HG03442 (cell line): ENCODE measurements at regions not wholly inside any gene's neighbourhood (a gene's known extent, or its start where the extent isn't known, plus 50 kb on each side); places are given as distances from the start of the nearest gene placed in this dataset.
"Not testable (repeated sequence)": the region's sequence is repeated elsewhere in the genome, so short reads cannot be mapped to it uniquely, and the experiment has no call there.

ENCODE experiments used
- ATAC-seq: cut with Tn5 transposase; IDR thresholded peaks from one replicate; pipeline ENCODE4 v1.9.1; 2021; ENCODE audit warnings: mild to moderate bottlenecking, moderate library complexity; ENCODE audit not compliant: unreplicated experiment

- ATAC-seq, result no peak
These were observed 1108.4 kb upstream of the TMEM132C start for GRCh38 chr12:127158385-127159061.

DNA sequence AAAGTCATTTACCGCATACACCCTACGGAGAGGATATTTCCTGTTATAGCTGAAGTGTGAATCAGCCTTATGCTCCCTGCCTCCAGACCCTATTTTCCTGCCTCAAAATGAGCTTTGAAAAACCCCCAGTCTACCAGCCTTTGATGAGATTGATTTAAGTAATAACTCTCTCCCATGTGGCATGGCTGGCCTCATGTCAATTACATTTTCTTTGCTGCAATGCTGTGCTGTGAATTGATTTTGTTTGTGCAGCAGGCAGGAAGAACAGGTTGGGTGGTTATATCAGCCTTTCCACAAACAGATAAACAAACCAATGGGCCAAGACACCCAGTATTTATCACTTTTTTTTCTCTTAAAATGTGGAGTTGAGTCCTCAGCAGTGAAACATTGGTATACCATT lies 1105.5 kb upstream of the TMEM132C start:
- ATAC-seq, result no peak

GRCh38 chr12:127162307-127162706 lies 1104.7 kb upstream of the TMEM132C start:
- no peak for ATAC-seq

DNA sequence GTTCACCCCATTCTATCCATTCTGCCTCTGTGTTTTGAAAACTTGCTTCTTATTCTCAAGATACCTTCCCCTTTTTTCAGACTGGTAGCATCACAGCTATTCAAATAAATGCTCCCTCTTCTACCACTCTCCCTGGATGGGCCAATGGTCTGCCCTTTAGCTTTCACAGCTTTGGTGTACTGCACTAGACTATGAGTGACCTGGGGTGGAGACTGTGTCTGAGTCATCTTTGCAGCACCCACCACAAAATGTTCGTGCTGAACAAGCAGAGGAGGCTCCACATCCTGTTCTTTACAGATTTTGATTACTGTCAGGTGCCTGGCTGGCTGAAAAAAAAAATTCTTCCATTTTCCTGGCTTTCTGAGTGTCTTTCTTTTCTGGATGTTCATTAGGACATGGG lies 1104.1 kb upstream of the TMEM132C start:
- peak; percentile 87 for ATAC-seq

- ATAC-seq, result peak; percentile 60
These were observed 1101.2 kb upstream of the TMEM132C start for GRCh38 chr12:127165567-127166392.

DNA sequence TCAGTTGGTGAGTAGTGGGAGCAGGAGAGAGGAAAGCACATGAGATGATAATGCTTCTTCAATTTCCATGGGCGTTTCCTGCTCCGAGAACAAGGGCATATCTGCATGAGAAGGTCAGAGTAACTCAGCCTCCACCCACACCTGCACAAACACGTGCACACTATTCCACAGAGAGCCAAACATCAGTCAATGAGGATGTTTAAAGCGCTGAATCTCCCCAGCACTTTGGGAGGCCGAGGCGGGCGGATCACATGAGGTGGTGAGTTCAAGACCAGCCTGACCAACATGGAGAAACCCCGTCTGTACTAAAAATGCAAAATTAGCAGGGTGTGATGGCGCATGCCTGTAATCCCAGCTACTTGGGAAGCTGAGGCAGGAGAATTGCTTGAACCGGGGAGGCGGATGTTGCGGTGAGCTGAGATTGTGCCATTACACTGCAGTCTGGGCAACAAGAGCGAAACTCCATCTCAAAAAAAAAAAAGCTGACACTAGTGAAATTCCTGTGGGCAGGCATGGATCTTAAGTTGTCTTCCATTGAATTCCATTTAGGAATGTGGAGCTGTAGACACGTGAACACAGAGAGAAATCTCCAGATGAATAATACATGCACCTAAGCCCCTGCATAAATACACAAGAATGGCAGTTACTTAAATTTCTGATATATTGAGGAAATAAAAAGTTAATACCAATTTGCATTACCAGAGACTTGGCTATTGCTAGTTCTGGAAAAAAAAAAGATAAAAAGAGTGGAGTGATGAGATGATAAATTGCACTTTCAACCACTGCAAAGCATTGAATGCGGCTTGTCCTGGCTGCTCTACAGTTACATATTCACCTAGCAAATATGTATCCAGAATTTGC lies 1097.4 kb upstream of the TMEM132C start:
- ATAC-seq, result no peak

- no peak for ATAC-seq
These were observed 1096.5 kb upstream of the TMEM132C start for GRCh38 chr12:127170226-127171180.

GRCh38 chr12:127172861-127173260 lies 1094.1 kb upstream of the TMEM132C start:
- no peak for ATAC-seq

GRCh38 chr12:127173971-127174370 lies 1093.0 kb upstream of the TMEM132C start:
- ATAC-seq, result not testable (repeated sequence)

GRCh38 chr12:127174881-127175280 lies 1092.1 kb upstream of the TMEM132C start:
- no peak for ATAC-seq

- no peak for ATAC-seq
These were observed 1091.6 kb upstream of the TMEM132C start for GRCh38 chr12:127175361-127175760.

DNA sequence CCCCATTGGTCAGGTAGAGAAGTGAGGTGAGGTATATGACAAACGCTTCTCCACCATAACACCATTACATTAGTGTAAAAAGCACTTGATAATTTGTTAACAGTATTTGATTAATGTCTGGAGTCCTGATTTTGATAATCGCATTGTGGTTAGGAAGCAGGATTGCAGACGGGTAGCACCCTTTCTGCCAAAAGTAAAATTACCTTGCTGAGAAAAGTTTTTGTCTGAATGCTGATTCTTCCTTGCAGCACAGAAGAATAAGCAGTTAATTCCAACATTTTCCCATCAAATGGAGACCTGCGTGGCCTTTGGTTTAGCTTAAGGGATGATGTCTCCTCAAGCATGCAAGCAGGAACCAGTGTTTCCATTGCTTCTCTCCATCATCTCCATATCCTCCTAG lies 1090.2 kb upstream of the TMEM132C start:
- ATAC-seq, result no peak

- ATAC-seq, result no peak
These were observed 1088.9 kb upstream of the TMEM132C start for GRCh38 chr12:127178052-127178451.

DNA sequence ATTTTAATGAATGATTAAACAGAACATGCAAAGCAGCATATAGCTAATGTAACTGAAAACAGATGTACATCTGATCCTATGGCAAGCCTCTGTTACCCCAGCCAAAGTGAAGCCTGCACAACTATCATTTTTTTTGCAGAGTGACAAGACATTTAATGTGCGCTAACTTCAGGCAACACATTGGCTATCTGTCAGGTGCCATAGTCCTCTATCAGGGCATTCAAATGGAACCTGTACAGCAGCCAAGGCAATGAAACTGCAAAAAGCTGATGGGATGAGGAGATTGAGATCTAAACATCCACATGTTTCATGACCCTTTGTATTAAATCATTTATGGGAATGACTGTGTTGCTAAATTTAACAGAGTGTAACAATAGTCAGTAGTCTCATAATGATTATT lies 1088.5 kb upstream of the TMEM132C start:
- ATAC-seq, result no peak

DNA sequence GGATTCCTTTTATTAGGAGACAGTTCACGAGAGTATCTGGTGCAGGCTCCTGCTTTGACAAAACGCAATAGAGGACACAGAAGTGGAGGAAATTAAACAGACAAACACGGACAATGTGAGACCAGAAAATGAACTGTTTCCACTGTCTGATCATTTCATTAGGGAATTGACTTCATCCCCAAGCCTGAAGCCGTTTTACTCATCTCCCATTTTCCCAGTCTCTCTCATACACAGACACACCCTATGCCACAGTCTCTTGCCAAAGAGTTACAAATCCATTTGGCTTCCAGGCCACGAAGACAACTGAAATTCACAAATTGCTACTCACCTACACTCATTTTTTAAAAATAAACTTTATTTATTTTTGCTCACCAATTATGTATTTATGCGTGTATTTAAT lies 1087.8 kb upstream of the TMEM132C start:
- ATAC-seq, result no peak

- ATAC-seq, result no peak
These were observed 1085.0 kb upstream of the TMEM132C start for GRCh38 chr12:127182018-127182417.

- ATAC-seq, result no peak
These were observed 1077.0 kb upstream of the TMEM132C start for GRCh38 chr12:127189992-127190391.

GRCh38 chr12:127191129-127191528 lies 1075.8 kb upstream of the TMEM132C start:
- ATAC-seq, result no peak

DNA sequence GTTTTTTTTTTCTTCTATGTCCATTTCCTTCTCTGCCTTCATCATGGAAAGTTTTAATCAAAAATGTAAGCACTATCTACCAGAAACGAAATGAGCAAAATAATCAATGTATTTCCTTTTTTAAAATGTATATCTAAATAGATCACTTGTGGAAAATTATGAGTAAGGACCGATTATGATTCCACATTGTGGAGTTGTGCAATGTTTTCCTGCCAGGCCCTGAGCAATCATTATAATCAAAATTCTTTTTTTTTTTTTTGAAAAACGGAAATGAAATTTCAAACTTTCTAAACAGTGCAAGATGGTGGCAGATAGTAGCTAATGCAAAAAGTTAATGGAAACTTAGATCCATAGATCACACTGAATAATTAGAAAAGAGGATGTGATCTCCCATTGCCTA lies 1074.6 kb upstream of the TMEM132C start:
- ATAC-seq, result no peak

- ATAC-seq, result no peak
These were observed 1073.6 kb upstream of the TMEM132C start for GRCh38 chr12:127193341-127193740.
